SK-N-SH treated with all-trans-retinoic acid at 6 μM for 48 hours (cell line): ENCODE measurements at regions not wholly inside any gene's neighbourhood (a gene's known extent, or its start where the extent isn't known, plus 50 kb on each side); places are given as distances from the start of the nearest gene placed in this dataset.

Experiments used
- ARNTL ChIP-seq: fragments of 450-650 bp; formaldehyde crosslinking; IDR thresholded peaks from 2 replicates; pipeline ENCODE4 v1.5.0; 2020; ENCODE audit warnings: low read depth, mild to moderate bottlenecking, moderate library complexity, borderline replicate concordance
- TF ChIP-seq, protein P1 (sequence below): fragments of 250-450 bp; sonication (Bioruptor Pico); IDR thresholded peaks from 2 replicates; pipeline ENCODE4 v1.8.0; 2020; ENCODE audit warnings: mild to moderate bottlenecking, moderate library complexity, borderline replicate concordance

DNA sequence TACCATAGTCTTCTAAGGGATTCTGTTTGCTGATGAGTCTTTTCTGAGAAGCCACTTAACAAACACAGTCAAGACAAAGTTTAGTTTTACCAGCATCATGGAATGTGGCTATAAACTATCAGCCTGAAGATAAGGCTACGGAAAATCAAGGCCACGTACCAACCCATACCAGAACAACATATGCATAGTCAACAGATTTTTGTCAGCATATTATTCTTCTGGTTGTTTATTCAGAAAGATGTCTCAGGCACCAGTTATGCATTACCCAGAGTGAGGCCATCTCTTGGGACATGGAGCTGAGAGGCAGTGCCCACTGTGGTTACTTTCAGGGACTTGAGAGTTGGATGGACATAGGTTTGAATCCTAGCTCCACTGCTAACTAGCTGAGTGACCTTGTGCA is 60.4 kb downstream of the SOX2 start:
- TF ChIP-seq, protein P1, sequence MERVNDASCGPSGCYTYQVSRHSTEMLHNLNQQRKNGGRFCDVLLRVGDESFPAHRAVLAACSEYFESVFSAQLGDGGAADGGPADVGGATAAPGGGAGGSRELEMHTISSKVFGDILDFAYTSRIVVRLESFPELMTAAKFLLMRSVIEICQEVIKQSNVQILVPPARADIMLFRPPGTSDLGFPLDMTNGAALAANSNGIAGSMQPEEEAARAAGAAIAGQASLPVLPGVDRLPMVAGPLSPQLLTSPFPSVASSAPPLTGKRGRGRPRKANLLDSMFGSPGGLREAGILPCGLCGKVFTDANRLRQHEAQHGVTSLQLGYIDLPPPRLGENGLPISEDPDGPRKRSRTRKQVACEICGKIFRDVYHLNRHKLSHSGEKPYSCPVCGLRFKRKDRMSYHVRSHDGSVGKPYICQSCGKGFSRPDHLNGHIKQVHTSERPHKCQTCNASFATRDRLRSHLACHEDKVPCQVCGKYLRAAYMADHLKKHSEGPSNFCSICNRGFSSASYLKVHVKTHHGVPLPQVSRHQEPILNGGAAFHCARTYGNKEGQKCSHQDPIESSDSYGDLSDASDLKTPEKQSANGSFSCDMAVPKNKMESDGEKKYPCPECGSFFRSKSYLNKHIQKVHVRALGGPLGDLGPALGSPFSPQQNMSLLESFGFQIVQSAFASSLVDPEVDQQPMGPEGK (CRISPR knock-in tag): no peak
- no peak for TF ChIP-seq ARNTL (CRISPR knock-in tag)
